Rectal smooth muscle tissue (tissue), 1 donor: ENCODE measurements at regions not wholly inside any gene's neighbourhood (a gene's known extent, or its start where the extent isn't known, plus 50 kb on each side); places are given as distances from the start of the nearest gene placed in this dataset.

Source experiments
- H3K27ac ChIP-seq: one replicate; pipeline ENCODE4 v1.7.0; 2013; ENCODE audit warnings: low read depth, low read length, inconsistent platforms
- H3K27me3 ChIP-seq: one replicate; pipeline ENCODE4 v1.7.0; 2013; ENCODE audit warnings: low read length; ENCODE audit not compliant: control insufficient read depth, insufficient read depth
- H3K36me3 ChIP-seq: one replicate; pipeline ENCODE4 v1.7.0; 2013; ENCODE audit warnings: low read length; ENCODE audit not compliant: control insufficient read depth, insufficient read depth
- H3K4me1 ChIP-seq: one replicate; pipeline ENCODE4 v1.7.0; 2013; ENCODE audit warnings: low read length; ENCODE audit not compliant: control insufficient read depth, insufficient read depth
- H3K4me3 ChIP-seq: one replicate; pipeline ENCODE4 v1.7.0; 2013; ENCODE audit warnings: low read length
- H3K9ac ChIP-seq: one replicate; pipeline ENCODE4 v1.7.0; 2013; ENCODE audit warnings: low read length

- H3K27me3 ChIP-seq = no peaks in the 10 kb centered on the region
- H3K27ac ChIP-seq = no peak overlapping the region
- H3K9ac ChIP-seq = no peak overlapping the region
- H3K4me3 ChIP-seq = no peak overlapping the region
- H3K36me3 ChIP-seq = no peaks in the 10 kb centered on the region
- peaks cover 31% of the 10 kb centered on the region for H3K4me1 ChIP-seq
Observed at GRCh38 chr2:120933693-120934573, 198.3 kb downstream of the GLI2 start.

GRCh38 chr2:120934574-120935338 is 199.1 kb downstream of the GLI2 start:
- Histone ChIP-seq H3K4me3 (no peak overlapping the region), H3K36me3 (no peaks in the 10 kb centered on the region), H3K27me3 (no peaks in the 10 kb centered on the region), H3K27ac (no peak overlapping the region), H3K9ac (no peak overlapping the region), H3K4me1 (peaks cover 31% of the 10 kb centered on the region)

GRCh38 chr2:120935339-120936313 is 200.0 kb downstream of the GLI2 start:
- H3K9ac ChIP-seq = no peak overlapping the region
- no peak overlapping the region for H3K4me3 ChIP-seq
- no peaks in the 10 kb centered on the region for H3K36me3 ChIP-seq
- no peak overlapping the region for H3K27ac ChIP-seq
- H3K4me1 ChIP-seq = peaks cover 31% of the 10 kb centered on the region
- H3K27me3 ChIP-seq = no peaks in the 10 kb centered on the region

- H3K36me3 ChIP-seq = no peaks in the 10 kb centered on the region
- H3K27me3 ChIP-seq = no peaks in the 10 kb centered on the region
- H3K4me1 ChIP-seq = peaks cover 31% of the 10 kb centered on the region
- H3K27ac ChIP-seq = no peak overlapping the region
- H3K9ac ChIP-seq = no peak overlapping the region
- H3K4me3 ChIP-seq = no peak overlapping the region
Observed at GRCh38 chr2:120936476-120937334, 201.0 kb downstream of the GLI2 start.

- Histone ChIP-seq H3K36me3 (no peaks in the 10 kb centered on the region), H3K9ac (no peak overlapping the region), H3K27ac (peak overlapping the region; percentile 33), H3K4me3 (peak overlapping the region; percentile 23), H3K4me1 (peaks cover 31% of the 10 kb centered on the region), H3K27me3 (no peaks in the 10 kb centered on the region)
Observed at GRCh38 chr2:120937686-120938044, 202.0 kb downstream of the GLI2 start.

GRCh38 chr2:120938045-120938771 is 202.5 kb downstream of the GLI2 start:
- no peak overlapping the region for H3K9ac ChIP-seq
- no peaks in the 10 kb centered on the region for H3K27me3 ChIP-seq
- peaks cover 31% of the 10 kb centered on the region for H3K4me1 ChIP-seq
- no peak overlapping the region for H3K27ac ChIP-seq
- peak overlapping the region; percentile 23 for H3K4me3 ChIP-seq
- H3K36me3 ChIP-seq = no peaks in the 10 kb centered on the region

GRCh38 chr2:120939595-120940318 is 204.1 kb downstream of the GLI2 start:
- Histone ChIP-seq H3K27ac (no peak overlapping the region), H3K4me1 (peaks cover 31% of the 10 kb centered on the region), H3K36me3 (no peaks in the 10 kb centered on the region)

GRCh38 chr2:120940319-120940696 is 204.6 kb downstream of the GLI2 start:
- no peaks in the 10 kb centered on the region for H3K36me3 ChIP-seq
- H3K27me3 ChIP-seq = no peaks in the 10 kb centered on the region
- H3K27ac ChIP-seq = no peak overlapping the region
- peaks cover 26% of the 10 kb centered on the region for H3K4me1 ChIP-seq
- no peak overlapping the region for H3K9ac ChIP-seq
- H3K4me3 ChIP-seq = no peak overlapping the region

More at GRCh38 chr2:120939595-120940318, 204.1 kb downstream of the GLI2 start:
- Histone ChIP-seq H3K27me3 (no peaks in the 10 kb centered on the region), H3K9ac (no peak overlapping the region), H3K4me3 (no peak overlapping the region)

GRCh38 chr2:120940726-120941256 is 205.1 kb downstream of the GLI2 start:
- H3K9ac ChIP-seq = no peak overlapping the region
- H3K36me3 ChIP-seq = no peaks in the 10 kb centered on the region
- H3K27me3 ChIP-seq = no peaks in the 10 kb centered on the region
- no peak overlapping the region for H3K4me3 ChIP-seq
- peaks cover 23% of the 10 kb centered on the region for H3K4me1 ChIP-seq
- H3K27ac ChIP-seq = no peak overlapping the region

- no peak overlapping the region for H3K9ac ChIP-seq
- H3K4me3 ChIP-seq = no peak overlapping the region
- H3K36me3 ChIP-seq = no peaks in the 10 kb centered on the region
- peaks cover 17% of the 10 kb centered on the region for H3K4me1 ChIP-seq
- H3K27ac ChIP-seq = no peak overlapping the region
- no peaks in the 10 kb centered on the region for H3K27me3 ChIP-seq
Observed at GRCh38 chr2:120941571-120942120, 206.0 kb downstream of the GLI2 start.
